CD4-positive, alpha-beta memory T cell (primary cell): ENCODE measurements at regions not wholly inside any gene's neighbourhood (a gene's known extent, or its start where the extent isn't known, plus 50 kb on each side); places are given as distances from the start of the nearest gene placed in this dataset.

Experiments used
- CTCF ChIA-PET: fragments of 350-600 bp; sonication (Branson Sonifier 250); formaldehyde crosslinking; loops from one replicate; lab custom pipeline; 2021; ENCODE audit warnings: inconsistent platforms; ENCODE audit not compliant: partially characterized antibody; lab: Charles Lee
- POLR2A ChIA-PET: fragments of 350-600 bp; sonication (Branson Sonifier 250); formaldehyde crosslinking; loops from one replicate; lab custom pipeline; 2021; ENCODE audit not compliant: partially characterized antibody; lab: Charles Lee
- DNase-seq, 5 donors: peaks; one replicate each; pipeline versions ENCODE4 v3.0.0 to v3.0.0-alpha.2; 2020 to 2022; ENCODE audit warnings: mixed read lengths in 1 of 5
- H3K27ac ChIP-seq: one replicate; pipeline ENCODE4 v1.7.0; 2013; ENCODE audit warnings: low read depth, low read length
- H3K27me3 ChIP-seq: 2 replicates; pipeline ENCODE4 v1.7.0; 2013; ENCODE audit warnings: mild to moderate bottlenecking, low read length, moderate library complexity; ENCODE audit not compliant: insufficient read depth
- H3K36me3 ChIP-seq: 2 replicates; pipeline ENCODE4 v1.7.0; 2013; ENCODE audit warnings: mild to moderate bottlenecking, low read length, moderate library complexity; ENCODE audit not compliant: insufficient read depth
- H3K4me1 ChIP-seq: 2 replicates; pipeline ENCODE4 v1.7.0; 2013; ENCODE audit warnings: mild to moderate bottlenecking, low read length, moderate library complexity; ENCODE audit not compliant: insufficient read depth
- H3K4me3 ChIP-seq, 2 donors: one replicate each; pipeline ENCODE4 v1.7.0; 2013; ENCODE audit warnings: low read length in 2 of 2, mild to moderate bottlenecking in 1 of 2
- H3K9me3 ChIP-seq, 2 donors: one replicate each; pipeline ENCODE4 v1.7.0; 2013; ENCODE audit warnings: low read length in 2 of 2, control low read depth in 1 of 2; ENCODE audit not compliant: control insufficient read depth in 1 of 2
- H3K27ac Mint-ChIP-seq, 7 donors: one replicate each; pipeline ENCODE4 v1.8.0; 2020 to 2021; ENCODE audit warnings: mixed read lengths in 7 of 7, mild to moderate bottlenecking in 6 of 7, inconsistent platforms in 3 of 7, moderate library complexity in 3 of 7
- H3K27me3 Mint-ChIP-seq, 2 donors: one replicate each; pipeline ENCODE4 v1.8.0; 2020 to 2021; ENCODE audit warnings: mixed read lengths in 2 of 2
- H3K36me3 Mint-ChIP-seq, 2 donors: one replicate each; pipeline ENCODE4 v1.8.0; 2020 to 2021; ENCODE audit warnings: mixed read lengths in 2 of 2, inconsistent platforms in 1 of 2, mild to moderate bottlenecking in 1 of 2
- H3K4me1 Mint-ChIP-seq, 4 donors: one replicate each; pipeline ENCODE4 v1.8.0; 2020 to 2021; ENCODE audit warnings: mixed read lengths in 4 of 4, mild to moderate bottlenecking in 1 of 4
- H3K4me3 Mint-ChIP-seq, 8 donors: one replicate each; pipeline ENCODE4 v1.8.0; 2020 to 2021; ENCODE audit warnings: mixed read lengths in 8 of 8, mild to moderate bottlenecking in 7 of 8, moderate library complexity in 6 of 8, inconsistent platforms in 3 of 8
- H3K9me3 Mint-ChIP-seq, 8 donors: one replicate each; pipeline ENCODE4 v1.8.0; 2020 to 2021; ENCODE audit warnings: mixed read lengths in 8 of 8, mild to moderate bottlenecking in 5 of 8, inconsistent platforms in 3 of 8, moderate library complexity in 1 of 8
- intact Hi-C: fragments of 100-400 bp; cut with micrococcal nuclease; formaldehyde crosslinking; loops from one replicate; pipeline ENCODE4 v1.15.1; 2023

- ChIA-PET POLR2A (no interaction called here), CTCF (no interaction called here)
- intact Hi-C loops = no loop called here
- Mint-ChIP-seq H3K9me3 (peaks cover 0 to 13% (median 4%) of the 10 kb centered on the region in 8 donors), H3K4me3 (no peak overlapping the region), H3K36me3 (no peaks in the 10 kb centered on the region), H3K27ac (no peak overlapping the region), H3K27me3 (no peaks in the 10 kb centered on the region), H3K4me1 (no peaks in the 10 kb centered on the region)
- H3K4me1 ChIP-seq = no peaks in the 10 kb centered on the region
- no peak for DNase-seq
- no peaks in the 10 kb centered on the region for H3K9me3 ChIP-seq
- no peak overlapping the region for H3K27ac ChIP-seq
- no peaks in the 10 kb centered on the region for H3K27me3 ChIP-seq
- no peaks in the 10 kb centered on the region for H3K36me3 ChIP-seq
- H3K4me3 ChIP-seq = no peak overlapping the region
These were observed 1609.1 kb downstream of the REEP3 start for GRCh38 chr10:65130162-65130758.

- no peaks in the 10 kb centered on the region for H3K36me3 Mint-ChIP-seq
- POLR2A ChIA-PET = no interaction called here
These were observed 1612.5 kb downstream of the REEP3 start for GRCh38 chr10:65133652-65134051.

GRCh38 chr10:65135508-65135907 lies 1614.3 kb downstream of the REEP3 start:
- Histone ChIP-seq H3K9me3 (no peaks in the 10 kb centered on the region), H3K27me3 (no peaks in the 10 kb centered on the region), H3K4me1 (no peaks in the 10 kb centered on the region), H3K36me3 (no peaks in the 10 kb centered on the region), H3K4me3 (no peak overlapping the region), H3K27ac (no peak overlapping the region)
- Mint-ChIP-seq H3K27ac (no peak overlapping the region), H3K9me3 (peaks cover 0 to 4% (median 0%) of the 10 kb centered on the region in 8 donors), H3K27me3 (no peaks in the 10 kb centered on the region), H3K4me3 (no peak overlapping the region), H3K4me1 (no peaks in the 10 kb centered on the region), H3K36me3 (no peaks in the 10 kb centered on the region)
- ChIA-PET CTCF (no interaction called here), POLR2A (no interaction called here)
- DNase-seq = no peak
- intact Hi-C loops = no loop called here

More at GRCh38 chr10:65133652-65134051, 1612.5 kb downstream of the REEP3 start:
- H3K4me1 Mint-ChIP-seq = no peaks in the 10 kb centered on the region
- H3K9me3 Mint-ChIP-seq = peaks cover 0 to 7% (median 2%) of the 10 kb centered on the region in 8 donors
- H3K27me3 Mint-ChIP-seq = no peaks in the 10 kb centered on the region
- Histone ChIP-seq H3K27ac (no peak overlapping the region), H3K4me1 (no peaks in the 10 kb centered on the region), H3K4me3 (no peak overlapping the region), H3K9me3 (no peaks in the 10 kb centered on the region), H3K27me3 (no peaks in the 10 kb centered on the region), H3K36me3 (no peaks in the 10 kb centered on the region)
- CTCF ChIA-PET = no interaction called here
- H3K4me3 Mint-ChIP-seq = no peak overlapping the region
- no peak overlapping the region for H3K27ac Mint-ChIP-seq
- intact Hi-C loops = no loop called here
- no peak for DNase-seq

GRCh38 chr10:65142641-65143435 lies 1621.6 kb downstream of the REEP3 start:
- no peaks in the 10 kb centered on the region for H3K4me1 Mint-ChIP-seq
- H3K9me3 Mint-ChIP-seq = peaks cover 0 to 5% (median under 1%) of the 10 kb centered on the region in 8 donors
- no peaks in the 10 kb centered on the region for H3K36me3 ChIP-seq
- CTCF ChIA-PET = no interaction called here
- no peaks in the 10 kb centered on the region for H3K4me1 ChIP-seq
- no peak overlapping the region for H3K27ac ChIP-seq
- H3K27ac Mint-ChIP-seq = no peak overlapping the region
- no peak for DNase-seq
- H3K4me3 ChIP-seq = no peak overlapping the region
- H3K27me3 ChIP-seq = no peaks in the 10 kb centered on the region
- no peak overlapping the region for H3K4me3 Mint-ChIP-seq
- POLR2A ChIA-PET = no interaction called here
- no peaks in the 10 kb centered on the region for H3K27me3 Mint-ChIP-seq
- intact Hi-C loops = no loop called here
- no peaks in the 10 kb centered on the region for H3K36me3 Mint-ChIP-seq
- no peaks in the 10 kb centered on the region for H3K9me3 ChIP-seq

GRCh38 chr10:65143723-65144122 lies 1622.5 kb downstream of the REEP3 start:
- POLR2A ChIA-PET = no interaction called here
- no peaks in the 10 kb centered on the region for H3K36me3 Mint-ChIP-seq
- DNase-seq = no peak
- Histone ChIP-seq H3K4me3 (no peak overlapping the region), H3K9me3 (no peaks in the 10 kb centered on the region), H3K27me3 (no peaks in the 10 kb centered on the region), H3K4me1 (no peaks in the 10 kb centered on the region), H3K36me3 (no peaks in the 10 kb centered on the region), H3K27ac (no peak overlapping the region)
- no peaks in the 10 kb centered on the region for H3K27me3 Mint-ChIP-seq
- no peak overlapping the region for H3K4me3 Mint-ChIP-seq
- CTCF ChIA-PET = no interaction called here
- H3K27ac Mint-ChIP-seq = no peak overlapping the region
- peaks cover 0 to 5% (median under 1%) of the 10 kb centered on the region in 8 donors for H3K9me3 Mint-ChIP-seq
- intact Hi-C loops = no loop called here
- H3K4me1 Mint-ChIP-seq = no peaks in the 10 kb centered on the region

- Mint-ChIP-seq H3K4me1 (no peaks in the 10 kb centered on the region), H3K27ac (no peak overlapping the region), H3K36me3 (no peaks in the 10 kb centered on the region), H3K4me3 (no peak overlapping the region), H3K27me3 (no peaks in the 10 kb centered on the region), H3K9me3 (peaks cover 0 to 9% (median 5%) of the 10 kb centered on the region in 8 donors)
- CTCF ChIA-PET = no interaction called here
- POLR2A ChIA-PET = no interaction called here
- no peak overlapping the region for H3K4me3 ChIP-seq
- no peaks in the 10 kb centered on the region for H3K36me3 ChIP-seq
- H3K4me1 ChIP-seq = no peaks in the 10 kb centered on the region
- H3K27ac ChIP-seq = no peak overlapping the region
- intact Hi-C loops = no loop called here
- no peaks in the 10 kb centered on the region for H3K27me3 ChIP-seq
- H3K9me3 ChIP-seq = no peaks in the 10 kb centered on the region
- DNase-seq = no peak
These were observed 1628.7 kb downstream of the REEP3 start for GRCh38 chr10:65149878-65150277.

- CTCF ChIA-PET = no interaction called here
- Mint-ChIP-seq H3K4me3 (no peak overlapping the region), H3K9me3 (peaks cover 0 to 27% (median 10%) of the 10 kb centered on the region in 8 donors), H3K27me3 (no peaks in the 10 kb centered on the region), H3K4me1 (no peaks in the 10 kb centered on the region), H3K36me3 (peaks cover 0 to 3% of the 10 kb centered on the region in 2 donors), H3K27ac (no peak overlapping the region)
- Histone ChIP-seq H3K27ac (no peak overlapping the region), H3K36me3 (no peaks in the 10 kb centered on the region), H3K4me3 (no peak overlapping the region), H3K4me1 (no peaks in the 10 kb centered on the region), H3K9me3 (peaks cover 0 to 5% of the 10 kb centered on the region in 2 donors), H3K27me3 (no peaks in the 10 kb centered on the region)
- POLR2A ChIA-PET = no interaction called here
- no peak for DNase-seq
- intact Hi-C loops = no loop called here
These were observed 1645.1 kb downstream of the REEP3 start for GRCh38 chr10:65166272-65166671.
